ENCODE measurements at regions not wholly inside any gene's neighbourhood (a gene's known extent, or its start where the extent isn't known, plus 50 kb on each side); places are given as distances from the start of the nearest gene placed in this dataset.
"Not testable (repeated sequence)": the region's sequence is repeated elsewhere in the genome, so short reads cannot be mapped to it uniquely, and the experiment has no call there.

DNA sequence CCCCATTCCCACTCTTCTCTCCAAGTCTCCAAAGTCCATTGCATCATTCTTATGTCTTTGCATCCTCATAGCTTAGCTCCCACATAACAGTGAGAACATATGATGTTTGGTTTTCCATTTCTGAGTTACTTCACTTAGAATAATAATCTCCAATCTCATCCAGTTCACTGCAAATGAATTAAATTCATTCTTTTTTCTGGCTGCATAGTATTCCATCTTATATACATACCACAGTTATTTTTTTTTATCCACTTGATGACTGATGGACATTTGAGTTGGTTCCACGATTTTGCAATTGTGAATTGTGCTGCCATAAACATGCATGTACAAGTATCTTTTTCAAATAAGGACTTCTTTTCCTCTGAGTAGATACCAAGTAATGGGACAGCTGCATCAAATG is 105.6 kb upstream of the EDA2R start:
- TF ChIP-seq, protein P1, sequence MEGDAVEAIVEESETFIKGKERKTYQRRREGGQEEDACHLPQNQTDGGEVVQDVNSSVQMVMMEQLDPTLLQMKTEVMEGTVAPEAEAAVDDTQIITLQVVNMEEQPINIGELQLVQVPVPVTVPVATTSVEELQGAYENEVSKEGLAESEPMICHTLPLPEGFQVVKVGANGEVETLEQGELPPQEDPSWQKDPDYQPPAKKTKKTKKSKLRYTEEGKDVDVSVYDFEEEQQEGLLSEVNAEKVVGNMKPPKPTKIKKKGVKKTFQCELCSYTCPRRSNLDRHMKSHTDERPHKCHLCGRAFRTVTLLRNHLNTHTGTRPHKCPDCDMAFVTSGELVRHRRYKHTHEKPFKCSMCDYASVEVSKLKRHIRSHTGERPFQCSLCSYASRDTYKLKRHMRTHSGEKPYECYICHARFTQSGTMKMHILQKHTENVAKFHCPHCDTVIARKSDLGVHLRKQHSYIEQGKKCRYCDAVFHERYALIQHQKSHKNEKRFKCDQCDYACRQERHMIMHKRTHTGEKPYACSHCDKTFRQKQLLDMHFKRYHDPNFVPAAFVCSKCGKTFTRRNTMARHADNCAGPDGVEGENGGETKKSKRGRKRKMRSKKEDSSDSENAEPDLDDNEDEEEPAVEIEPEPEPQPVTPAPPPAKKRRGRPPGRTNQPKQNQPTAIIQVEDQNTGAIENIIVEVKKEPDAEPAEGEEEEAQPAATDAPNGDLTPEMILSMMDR (IDR thresholded peaks at IDR 0.05; ENCODE audit: poor library complexity, severe bottlenecking), result not testable (repeated sequence)
- TF ChIP-seq EZH2 (IDR thresholded peaks at IDR 0.05; ENCODE audit: borderline replicate concordance, insufficient read depth, low read length, poor library complexity, severe bottlenecking); POLR2AphosphoS5 (IDR thresholded peaks at IDR 0.05): not testable (repeated sequence)

All from neural cell (in vitro differentiated cells).